DOHH2 (cell line): ENCODE measurements at regions not wholly inside any gene's neighbourhood (a gene's known extent, or its start where the extent isn't known, plus 50 kb on each side); places are given as distances from the start of the nearest gene placed in this dataset.

Experiments
- H3F3A ChIP-seq: fragments of 200-600 bp; sonication (generic), shearing (Covaris generic); 2 replicates; pipeline ENCODE4 v1.6.0; 2016; ENCODE audit warnings: antibody characterized with exemption, mild to moderate bottlenecking; ENCODE audit not compliant: control insufficient read depth, insufficient read depth
- H3K27ac ChIP-seq: fragments of 200-600 bp; sonication (generic); 2 replicates; pipeline ENCODE4 v1.5.1; 2014; ENCODE audit warnings: low read depth, mild to moderate bottlenecking, low read length, moderate library complexity
- H3K27me3 ChIP-seq: fragments of 200-600 bp; sonication (generic); 2 replicates; pipeline ENCODE4 v1.6.1; 2014; ENCODE audit warnings: mild to moderate bottlenecking, low read length, mixed read lengths; ENCODE audit not compliant: control insufficient read depth
- H3K36me3 ChIP-seq: fragments of 200-600 bp; sonication (generic); 2 replicates; pipeline ENCODE4 v1.6.1; 2014; ENCODE audit warnings: mild to moderate bottlenecking, low read length, moderate library complexity, mixed read lengths; ENCODE audit not compliant: control insufficient read depth
- H3K4me1 ChIP-seq: fragments of 200-600 bp; sonication (generic); 2 replicates; pipeline ENCODE4 v1.6.1; 2014; ENCODE audit warnings: mild to moderate bottlenecking, low read length, mixed read lengths; ENCODE audit not compliant: control insufficient read depth
- H3K4me2 ChIP-seq: fragments of 200-600 bp; sonication (generic); 2 replicates; pipeline ENCODE4 v1.6.0; 2014; ENCODE audit warnings: mild to moderate bottlenecking, low read length, moderate library complexity
- H3K4me3 ChIP-seq: fragments of 200-600 bp; sonication (generic); 2 replicates; pipeline ENCODE4 v1.5.1; 2014; ENCODE audit warnings: mild to moderate bottlenecking, low read length, mixed read lengths
- H3K79me2 ChIP-seq: fragments of 200-600 bp; sonication (generic); 2 replicates; pipeline ENCODE4 v1.6.1; 2014; ENCODE audit warnings: mild to moderate bottlenecking, low read length, mixed read lengths; ENCODE audit not compliant: control insufficient read depth
- H3K9me2 ChIP-seq: fragments of 200-600 bp; sonication (generic); replicated peaks from 2 replicates; pipeline ENCODE4 v1.6.1; 2014; ENCODE audit warnings: mild to moderate bottlenecking, low read length, mixed read lengths; ENCODE audit not compliant: control insufficient read depth
- H3K9me3 ChIP-seq: fragments of 200-600 bp; sonication (generic); 2 replicates; pipeline ENCODE4 v1.6.1; 2014; ENCODE audit warnings: antibody characterized with exemption, low read length, mixed read lengths; ENCODE audit not compliant: control insufficient read depth, insufficient read depth
- H4K20me1 ChIP-seq: fragments of 200-600 bp; sonication (generic); 2 replicates; pipeline ENCODE4 v1.6.0; 2014; ENCODE audit warnings: low read depth, mild to moderate bottlenecking, antibody characterized with exemption, low read length, moderate library complexity; ENCODE audit not compliant: control insufficient read depth, insufficient read depth
- EZH2phosphoT487 ChIP-seq: fragments of 200-600 bp; sonication (generic); IDR thresholded peaks from 2 replicates; pipeline ENCODE4 v1.6.1; 2017; ENCODE audit warnings: borderline replicate concordance, mild to moderate bottlenecking, antibody characterized with exemption, low read length, moderate library complexity, mixed read lengths
- TF ChIP-seq, protein P1 (sequence below): fragments of 200-600 bp; sonication (generic); IDR thresholded peaks from one replicate; pipeline ENCODE4 v1.5.1; 2014; ENCODE audit warnings: antibody characterized with exemption, mild to moderate bottlenecking, low read depth, low read length; ENCODE audit not compliant: poor library complexity, severe bottlenecking

DNA sequence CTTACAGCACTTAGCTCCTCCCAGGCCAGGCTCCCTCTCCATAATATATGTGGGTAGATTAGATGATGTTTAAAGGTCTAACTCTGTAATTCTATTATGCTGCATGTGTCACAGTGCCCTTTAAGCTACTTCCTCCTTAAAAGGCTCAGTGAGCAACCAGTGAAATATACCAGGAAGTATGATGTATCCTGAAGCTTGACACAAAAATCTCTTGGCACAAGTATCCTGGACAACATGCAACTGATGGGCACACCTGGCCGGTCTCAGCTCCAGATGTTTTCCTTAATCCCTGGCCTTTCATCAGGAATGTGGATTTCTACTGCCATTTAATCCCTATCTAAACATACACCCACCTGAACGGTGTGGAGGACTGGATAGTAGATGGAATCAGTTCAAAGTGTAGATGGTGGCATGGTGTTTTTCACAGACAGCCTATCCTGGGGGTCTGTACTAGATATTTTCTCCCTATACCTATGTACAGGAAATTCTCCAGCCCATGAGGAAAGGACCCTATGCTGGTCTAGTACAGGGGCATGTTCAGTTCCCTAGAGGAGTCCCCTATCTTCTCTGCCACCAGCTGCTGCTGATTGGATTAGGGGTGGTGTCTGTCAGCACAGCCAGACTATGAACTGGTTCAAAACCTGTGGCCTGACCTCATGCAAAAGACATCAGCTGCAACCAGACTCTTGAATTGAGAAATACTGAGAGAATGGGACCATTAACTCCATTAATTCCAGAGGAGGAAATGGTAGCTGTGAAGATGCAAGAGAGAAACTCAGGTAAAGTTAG lies 59.4 kb upstream of the CITED2 start:
- no peaks in the 10 kb centered on the region for H3K36me3 ChIP-seq
- H3F3A ChIP-seq, result no peaks in the 10 kb centered on the region
- H3K4me1 ChIP-seq, result no peaks in the 10 kb centered on the region
- peaks cover 6% of the 10 kb centered on the region; the same call in 1 of the 2 replicates for H3K27me3 ChIP-seq
- no peaks in the 10 kb centered on the region for H4K20me1 ChIP-seq
- no peaks in the 10 kb centered on the region for H3K9me3 ChIP-seq
- no peaks in the 10 kb centered on the region for H3K9me2 ChIP-seq
- no peak overlapping the region for H3K27ac ChIP-seq
- no peaks in the 10 kb centered on the region for H3K79me2 ChIP-seq
- TF ChIP-seq, protein P1, sequence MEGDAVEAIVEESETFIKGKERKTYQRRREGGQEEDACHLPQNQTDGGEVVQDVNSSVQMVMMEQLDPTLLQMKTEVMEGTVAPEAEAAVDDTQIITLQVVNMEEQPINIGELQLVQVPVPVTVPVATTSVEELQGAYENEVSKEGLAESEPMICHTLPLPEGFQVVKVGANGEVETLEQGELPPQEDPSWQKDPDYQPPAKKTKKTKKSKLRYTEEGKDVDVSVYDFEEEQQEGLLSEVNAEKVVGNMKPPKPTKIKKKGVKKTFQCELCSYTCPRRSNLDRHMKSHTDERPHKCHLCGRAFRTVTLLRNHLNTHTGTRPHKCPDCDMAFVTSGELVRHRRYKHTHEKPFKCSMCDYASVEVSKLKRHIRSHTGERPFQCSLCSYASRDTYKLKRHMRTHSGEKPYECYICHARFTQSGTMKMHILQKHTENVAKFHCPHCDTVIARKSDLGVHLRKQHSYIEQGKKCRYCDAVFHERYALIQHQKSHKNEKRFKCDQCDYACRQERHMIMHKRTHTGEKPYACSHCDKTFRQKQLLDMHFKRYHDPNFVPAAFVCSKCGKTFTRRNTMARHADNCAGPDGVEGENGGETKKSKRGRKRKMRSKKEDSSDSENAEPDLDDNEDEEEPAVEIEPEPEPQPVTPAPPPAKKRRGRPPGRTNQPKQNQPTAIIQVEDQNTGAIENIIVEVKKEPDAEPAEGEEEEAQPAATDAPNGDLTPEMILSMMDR, result no peak
- no peak for TF ChIP-seq EZH2phosphoT487
- no peak overlapping the region for H3K4me2 ChIP-seq
- H3K4me3 ChIP-seq, result no peak overlapping the region

DNA sequence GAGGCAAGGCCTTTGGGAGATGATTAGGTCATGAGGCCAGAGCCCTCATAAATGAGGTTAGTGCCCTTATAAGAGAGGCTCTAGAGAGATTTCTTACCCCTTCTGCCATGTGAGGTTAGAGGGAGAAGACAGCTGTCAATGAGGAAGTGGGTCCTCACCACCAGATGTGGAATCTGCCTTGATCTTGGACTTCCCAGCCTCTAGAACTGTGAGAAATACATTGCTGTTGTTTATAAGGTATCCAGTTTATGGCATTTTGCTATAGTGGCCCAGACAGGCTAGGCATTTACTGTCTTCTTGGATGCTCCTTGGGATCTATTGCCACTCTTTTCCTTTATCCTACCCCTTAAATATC lies 57.1 kb upstream of the CITED2 start:
- Histone ChIP-seq H3K27me3 (peaks cover 6% of the 10 kb centered on the region; the same call in 1 of the 2 replicates), H3F3A (no peaks in the 10 kb centered on the region), H3K4me2 (no peak overlapping the region), H3K36me3 (no peaks in the 10 kb centered on the region), H3K4me1 (no peaks in the 10 kb centered on the region), H3K9me2 (no peaks in the 10 kb centered on the region), H3K9me3 (no peaks in the 10 kb centered on the region), H3K79me2 (no peaks in the 10 kb centered on the region), H3K4me3 (no peak overlapping the region), H3K27ac (no peak overlapping the region), H4K20me1 (no peaks in the 10 kb centered on the region)
- TF ChIP-seq, protein P1, result no peak
- no peak for TF ChIP-seq EZH2phosphoT487

DNA sequence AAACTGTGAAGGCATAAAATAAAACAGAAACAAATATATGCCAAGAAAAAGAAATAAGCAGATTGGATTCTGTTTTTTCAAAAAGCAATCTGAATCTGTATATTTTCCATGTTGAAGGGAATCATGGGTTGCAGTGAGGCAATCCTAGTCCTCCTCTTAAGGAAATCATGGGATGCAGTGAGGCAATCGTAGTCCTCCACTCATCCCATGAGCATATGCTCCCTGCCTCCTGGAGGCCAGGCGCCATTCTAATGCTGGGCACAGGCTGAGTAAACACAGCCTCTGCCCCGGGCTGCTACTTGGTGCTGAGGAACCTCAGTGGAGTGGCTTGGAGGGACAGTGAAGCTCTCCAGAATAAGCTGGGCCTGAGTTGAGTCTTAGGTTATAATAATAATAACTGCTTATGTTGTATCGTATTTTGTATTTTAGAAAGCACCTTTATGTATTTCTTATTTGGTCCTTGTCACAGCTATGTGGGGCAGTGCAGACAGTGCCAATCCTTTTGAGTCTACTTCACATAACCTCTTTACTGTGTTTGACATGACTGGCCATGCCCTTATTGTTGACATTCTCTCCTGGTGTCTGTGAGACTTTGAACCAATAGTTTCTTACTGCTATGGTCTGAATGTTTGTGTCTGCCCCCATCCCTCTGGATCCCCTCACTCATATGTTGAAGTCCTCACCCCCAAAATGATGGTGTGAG lies 56.6 kb upstream of the CITED2 start:
- Histone ChIP-seq H3K9me3 (no peaks in the 10 kb centered on the region), H3K27ac (no peak overlapping the region), H4K20me1 (no peaks in the 10 kb centered on the region), H3F3A (no peaks in the 10 kb centered on the region), H3K4me1 (no peaks in the 10 kb centered on the region), H3K4me3 (no peak overlapping the region), H3K36me3 (no peaks in the 10 kb centered on the region), H3K4me2 (no peak overlapping the region), H3K27me3 (peaks cover 6% of the 10 kb centered on the region; the same call in 1 of the 2 replicates), H3K79me2 (no peaks in the 10 kb centered on the region), H3K9me2 (no peaks in the 10 kb centered on the region)
- TF ChIP-seq, protein P1, result no peak
- no peak for TF ChIP-seq EZH2phosphoT487
